ENCODE measurements at regions not wholly inside any gene's neighbourhood (a gene's known extent, or its start where the extent isn't known, plus 50 kb on each side); places are given as distances from the start of the nearest gene placed in this dataset.
"Not testable (repeated sequence)": the region's sequence is repeated elsewhere in the genome, so short reads cannot be mapped to it uniquely, and the experiment has no call there.

DNA sequence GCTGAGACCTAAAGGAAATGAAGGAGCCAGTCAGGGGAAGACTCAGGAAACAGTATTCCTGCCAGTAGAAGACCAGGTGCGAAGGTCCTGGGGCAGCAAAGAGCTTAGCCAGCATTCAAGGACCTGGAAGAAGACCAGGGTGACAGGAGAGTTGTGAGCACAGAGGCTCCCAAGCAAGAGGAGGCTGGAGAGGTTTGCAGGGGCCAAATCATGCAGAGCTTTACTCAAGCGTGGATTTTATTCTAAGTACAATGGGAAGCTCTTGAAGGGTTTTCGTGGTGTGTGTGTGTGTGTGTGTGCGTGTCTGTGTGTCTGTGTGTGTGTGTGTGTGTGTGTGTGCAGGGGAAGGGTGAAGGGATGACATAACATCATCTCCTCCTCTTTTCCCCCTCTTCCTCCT, 200.7 kb upstream of the IRF2BP2 start:
- DNase-seq: not testable (repeated sequence)

DNA sequence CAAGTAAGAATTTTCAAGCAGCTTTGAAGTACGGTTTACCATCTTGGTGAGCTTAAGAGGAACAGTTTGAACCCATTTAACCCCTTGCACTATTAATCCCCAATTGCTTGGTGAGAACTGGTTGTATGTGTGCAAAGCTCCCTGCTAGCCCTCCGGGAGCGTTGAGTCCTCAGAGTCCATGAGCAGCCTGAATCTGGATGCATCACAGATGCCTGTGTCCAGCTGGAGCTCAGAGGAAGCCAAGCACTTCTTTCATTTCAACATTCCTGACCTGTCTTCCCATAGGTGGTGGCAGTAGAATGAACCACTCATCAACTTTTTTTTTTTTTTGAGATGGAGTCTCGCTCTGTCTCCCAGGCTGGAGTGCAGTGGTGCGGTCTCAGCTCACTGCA, 199.9 kb upstream of the IRF2BP2 start:
- not testable (repeated sequence) for DNase-seq

DNA sequence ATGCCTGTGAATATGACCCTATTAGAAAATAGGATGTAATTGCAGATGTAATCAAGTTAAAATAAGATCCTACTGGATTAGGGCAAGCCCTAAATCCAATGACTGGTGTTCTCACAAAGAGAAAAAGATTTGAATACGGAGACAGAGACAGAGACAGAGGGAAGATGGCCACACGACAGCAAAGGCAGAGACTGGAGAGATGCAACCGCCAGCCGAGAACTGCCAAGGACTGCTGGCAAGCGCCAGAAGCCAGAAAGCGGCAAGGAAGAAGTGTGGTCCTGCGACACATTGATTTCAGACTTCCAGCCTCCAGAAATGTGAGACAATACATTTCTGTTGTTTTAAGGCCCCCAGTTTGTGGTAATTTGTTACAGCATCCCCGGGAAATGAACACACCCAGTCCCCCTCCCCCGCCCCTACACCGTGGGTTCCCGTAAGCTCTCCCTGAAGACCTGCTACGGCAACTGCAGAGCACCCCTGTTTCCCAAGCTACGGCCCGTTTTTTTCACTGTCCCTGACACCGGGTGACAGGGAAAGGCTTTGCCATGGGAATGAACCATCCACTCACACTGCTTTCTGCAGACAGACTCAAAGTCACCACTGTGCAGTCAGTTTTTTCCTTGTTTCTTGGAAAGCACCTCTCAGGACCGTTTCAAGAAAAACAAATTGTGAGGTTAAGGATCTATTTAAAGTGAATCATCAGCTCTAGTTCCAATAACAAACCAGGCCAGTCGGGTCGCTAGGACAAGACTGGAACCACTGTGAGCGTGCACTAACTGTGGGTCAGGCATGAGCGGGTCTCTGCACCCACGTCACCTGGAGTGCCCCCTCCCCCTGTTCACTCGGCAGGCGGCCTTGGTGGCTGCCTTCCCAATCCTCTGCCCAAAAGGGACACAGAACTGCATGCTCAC, 199.2 kb upstream of the IRF2BP2 start:
- DNase-seq: not testable (repeated sequence)

DNA sequence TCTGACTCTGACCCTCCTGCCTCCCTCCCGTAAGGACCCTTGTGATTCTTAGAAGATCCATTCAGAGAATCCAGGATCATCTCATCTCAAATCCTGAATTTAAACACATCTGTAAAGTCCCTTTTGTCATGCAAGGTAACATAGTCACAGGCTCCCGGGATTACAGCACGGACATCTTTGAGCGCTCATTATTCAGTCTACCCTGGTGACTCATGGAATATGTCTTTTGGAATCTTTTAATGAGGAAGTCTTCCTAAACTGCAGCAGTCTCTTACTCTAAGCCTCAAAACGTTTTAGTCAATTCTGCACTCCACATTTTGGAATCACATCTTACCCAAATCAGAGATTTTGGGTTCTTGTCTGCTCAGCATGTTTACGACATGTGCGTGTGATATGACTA, 198.5 kb upstream of the IRF2BP2 start:
- DNase-seq: not testable (repeated sequence)

DNA sequence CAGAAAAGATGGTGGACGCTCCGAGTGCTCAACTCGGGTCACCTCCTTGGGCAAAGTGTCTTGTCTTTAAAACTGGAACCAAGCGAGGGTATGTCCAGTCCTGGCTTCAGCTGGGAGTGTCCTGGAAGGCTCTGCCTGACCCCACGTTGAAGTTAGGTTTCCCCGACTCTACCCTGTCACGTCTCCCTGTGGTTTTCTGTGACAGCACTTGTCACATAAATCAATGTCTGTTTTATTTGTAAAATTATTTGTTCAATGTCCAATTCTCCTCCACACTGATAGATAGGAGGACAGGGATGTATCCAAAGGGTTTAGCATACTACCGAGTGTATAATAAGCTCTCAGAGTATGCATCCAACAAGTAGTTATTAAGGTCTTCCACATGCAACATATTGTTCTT, 197.7 kb upstream of the IRF2BP2 start:
- DNase-seq: not testable (repeated sequence)

DNA sequence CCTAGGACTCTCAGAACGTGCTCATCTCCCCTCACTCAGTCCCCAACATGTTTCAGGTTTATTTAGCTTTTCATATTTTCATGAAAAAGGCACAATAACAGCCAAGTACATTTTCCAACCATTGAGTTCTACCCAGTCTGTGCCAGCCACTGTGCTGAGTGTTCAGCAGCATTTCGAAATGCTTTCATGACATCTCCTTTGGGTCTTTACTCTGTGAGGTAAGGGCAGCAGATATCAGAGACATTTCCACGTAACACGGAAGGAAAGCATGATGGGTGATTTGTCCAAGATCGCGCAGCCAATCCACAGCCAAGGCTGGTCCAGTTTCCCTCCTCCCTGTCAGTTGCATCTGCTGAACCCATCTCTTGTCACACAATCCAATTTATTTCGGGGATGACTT, 192.6 kb upstream of the IRF2BP2 start:
- not testable (repeated sequence) for DNase-seq

DNA sequence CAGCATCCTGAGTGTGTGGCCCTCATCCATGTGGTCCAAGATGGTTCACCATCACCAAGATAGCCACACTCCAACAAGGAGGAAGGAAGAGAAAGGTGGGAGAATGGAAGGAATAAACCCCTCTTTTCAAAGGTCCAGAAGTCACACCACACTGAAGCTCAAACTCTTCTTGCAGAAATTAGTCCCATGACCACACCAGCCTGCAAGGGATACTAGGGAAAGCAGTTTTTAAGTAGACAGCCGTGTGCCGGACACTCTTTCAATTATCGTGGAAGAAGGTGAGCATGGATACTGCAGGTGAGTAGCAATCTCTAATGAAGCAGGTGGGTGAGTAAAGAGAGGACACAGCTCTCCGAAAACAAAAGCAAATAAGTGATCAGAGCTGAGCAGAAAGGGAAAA, 191.7 kb upstream of the IRF2BP2 start:
- not testable (repeated sequence) for DNase-seq

DNA sequence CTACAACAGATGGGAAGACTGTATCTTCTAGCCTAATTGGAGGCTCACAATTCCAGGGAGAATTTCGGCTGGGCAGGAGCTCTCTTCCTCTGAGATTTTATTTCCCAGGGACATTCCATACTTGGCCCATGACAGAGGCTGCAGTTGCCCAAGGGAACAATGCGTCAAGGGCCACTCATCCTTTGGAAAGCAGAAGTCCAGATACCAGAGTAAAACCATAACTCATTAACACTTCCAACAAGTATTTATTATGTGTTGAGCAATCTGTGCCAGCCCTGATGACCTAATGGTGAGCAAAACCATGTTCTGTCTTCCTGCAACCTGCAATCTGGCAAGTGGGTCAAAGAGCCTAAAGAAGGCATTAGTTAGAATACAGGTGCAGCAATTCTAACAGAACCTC, 191.2 kb upstream of the IRF2BP2 start:
- DNase-seq: not testable (repeated sequence)

DNA sequence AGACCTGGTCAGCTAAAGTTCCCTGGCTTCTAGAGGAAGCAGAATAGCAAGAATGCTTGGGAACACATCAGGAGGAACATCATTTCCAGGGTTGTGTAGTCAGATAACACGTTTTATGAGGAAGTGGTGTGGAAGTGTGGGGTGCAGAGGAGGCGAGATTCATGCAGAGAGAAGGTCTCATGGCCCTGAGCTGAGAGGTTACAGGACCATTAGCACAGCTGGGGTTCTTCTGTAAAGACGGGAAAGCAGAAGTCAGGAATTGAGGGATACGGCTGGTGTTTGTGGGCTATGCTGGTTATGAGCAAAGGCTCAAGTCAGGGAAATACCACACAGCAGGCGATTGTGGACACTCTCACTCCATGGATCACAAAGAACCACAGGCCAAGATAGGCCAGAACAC, 190.6 kb upstream of the IRF2BP2 start:
- DNase-seq: not testable (repeated sequence)

DNA sequence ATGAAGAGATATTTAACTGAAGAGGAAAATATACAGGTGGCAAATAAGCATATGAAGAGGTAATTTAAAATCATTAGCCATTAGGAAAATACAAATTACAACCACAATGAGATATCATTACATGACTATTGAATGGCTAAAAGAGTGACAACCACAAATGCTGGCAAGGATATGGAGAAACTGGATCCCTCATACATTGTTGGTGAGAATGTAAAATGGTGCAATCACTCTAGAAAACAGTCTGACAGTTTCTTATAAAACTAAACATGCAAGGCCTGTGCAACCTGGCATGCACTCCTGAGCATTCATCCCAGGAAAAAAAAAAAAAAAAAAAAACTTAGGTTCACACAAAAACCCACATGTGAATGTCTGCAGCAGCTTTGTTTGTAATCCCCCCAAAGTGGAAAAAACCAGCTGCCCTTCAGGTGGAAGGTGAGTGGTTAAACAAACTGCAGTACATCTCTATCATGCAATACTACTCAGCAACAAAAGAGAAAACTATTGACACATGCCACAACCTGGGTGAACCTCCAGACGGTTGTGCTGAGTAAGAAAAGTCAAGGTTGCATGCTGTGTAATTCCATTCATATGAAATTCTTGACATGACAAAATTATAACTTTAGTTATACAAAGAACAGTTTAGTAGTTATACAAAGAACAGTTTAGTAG, 189.2 kb upstream of the IRF2BP2 start:
- not testable (repeated sequence) for DNase-seq

DNA sequence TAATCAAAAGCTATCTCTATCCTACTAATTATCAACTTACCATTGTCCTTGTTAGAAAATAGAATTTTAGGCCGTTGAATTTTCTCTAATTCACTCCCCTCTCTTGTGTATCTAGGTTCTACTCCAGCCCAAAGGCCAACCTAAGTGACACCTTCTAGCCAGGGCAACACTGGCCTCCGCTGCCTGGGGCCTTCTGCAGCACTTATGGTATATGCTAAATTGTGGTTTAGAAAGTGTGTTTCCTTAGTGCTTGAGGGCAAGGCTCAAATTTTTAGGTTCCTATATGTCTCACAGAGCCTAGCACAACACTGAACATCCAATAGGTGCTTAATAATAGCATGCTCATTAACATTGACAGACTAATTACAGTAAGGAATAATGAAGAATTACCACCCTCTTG, 187.2 kb upstream of the IRF2BP2 start:
- DNase-seq: not testable (repeated sequence)

DNA sequence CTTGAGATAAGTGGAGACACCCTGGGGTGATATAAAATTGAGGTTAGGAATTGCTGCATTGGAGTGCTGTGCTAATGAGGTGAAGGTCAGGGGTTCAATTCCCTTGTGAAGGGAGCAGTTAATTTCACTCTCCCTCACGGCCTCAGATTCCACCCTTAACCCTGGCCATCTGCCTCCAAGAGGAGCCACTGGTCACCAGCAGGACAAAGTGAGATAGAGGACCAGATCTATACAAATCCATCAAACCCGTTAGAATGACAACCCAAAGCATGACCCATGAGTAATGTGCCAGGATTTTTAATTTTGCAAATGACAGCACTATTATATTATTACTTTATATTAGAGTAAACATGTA, 186.4 kb upstream of the IRF2BP2 start:
- not testable (repeated sequence) for DNase-seq

DNA sequence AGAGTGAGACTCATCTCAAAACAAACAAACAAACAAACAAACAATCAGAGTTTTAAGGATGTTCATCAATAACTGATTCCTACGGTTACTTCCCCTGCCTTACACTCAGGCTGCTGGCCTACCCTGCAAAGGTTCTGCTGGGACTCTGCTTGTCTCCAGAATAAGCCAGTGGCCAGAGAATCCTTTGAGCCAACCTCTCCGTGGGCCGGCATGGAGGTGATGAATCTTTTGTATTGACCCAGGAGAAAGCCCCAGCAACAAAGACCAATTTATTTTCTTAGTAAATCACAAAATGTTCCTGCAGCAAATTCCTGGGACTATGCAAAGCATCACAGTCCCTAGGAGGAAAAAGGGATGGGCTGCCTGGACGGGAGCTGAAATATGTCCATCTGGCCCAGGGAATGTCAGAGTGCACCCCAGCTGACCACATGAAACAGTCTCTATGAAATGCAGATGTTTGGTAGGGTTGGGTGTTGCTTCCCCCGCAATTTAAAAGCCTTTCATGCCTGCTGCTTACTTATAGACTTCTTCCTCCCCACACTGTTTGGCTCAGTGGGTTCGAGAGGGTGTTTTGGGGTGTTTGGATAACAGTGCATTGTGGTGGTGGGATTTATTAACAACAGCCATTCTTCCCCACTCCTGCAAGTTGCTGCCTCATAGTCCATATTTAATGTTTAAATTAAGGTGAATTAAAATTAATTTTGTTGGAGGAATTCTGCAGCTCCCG, 185.9 kb upstream of the IRF2BP2 start:
- DNase-seq: not testable (repeated sequence)

DNA sequence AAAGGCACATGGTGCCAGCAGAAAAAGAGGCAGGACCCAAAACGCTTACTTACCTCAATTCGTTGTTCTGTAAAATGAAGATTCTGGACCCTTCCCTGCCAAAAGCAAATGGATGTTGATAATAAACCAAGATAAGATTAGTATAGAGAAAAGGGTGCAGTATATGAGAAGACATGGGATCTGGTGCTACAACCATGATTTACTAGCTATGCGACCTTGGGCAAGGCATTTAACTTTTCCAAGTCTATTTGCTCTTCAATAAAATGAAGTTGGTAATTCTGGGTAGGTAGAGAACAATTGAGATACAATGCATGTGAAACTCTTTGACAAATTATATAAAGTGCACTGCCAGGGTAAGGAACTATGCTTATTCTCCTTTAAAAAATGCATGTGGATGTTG, 185.0 kb upstream of the IRF2BP2 start:
- DNase-seq: not testable (repeated sequence)

DNA sequence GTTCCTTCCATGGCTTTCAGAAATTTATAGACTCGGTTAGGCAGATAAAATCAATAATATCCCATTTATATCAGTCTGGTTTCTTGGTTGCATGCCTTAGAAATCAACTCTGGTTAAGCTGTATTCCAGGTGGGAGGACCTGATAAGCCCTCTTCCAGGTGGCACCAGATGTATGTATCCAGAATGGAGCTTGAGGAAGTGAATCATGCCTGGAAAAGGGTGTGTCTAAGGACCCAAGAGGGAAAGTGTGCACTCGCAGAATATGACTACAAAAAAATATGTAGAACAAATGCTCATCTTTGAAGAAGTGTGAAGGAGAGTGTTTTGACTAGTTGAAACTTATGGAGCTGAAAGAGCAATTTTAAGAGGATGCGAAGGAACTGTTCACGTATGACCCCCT, 184.5 kb upstream of the IRF2BP2 start:
- DNase-seq: not testable (repeated sequence)

DNA sequence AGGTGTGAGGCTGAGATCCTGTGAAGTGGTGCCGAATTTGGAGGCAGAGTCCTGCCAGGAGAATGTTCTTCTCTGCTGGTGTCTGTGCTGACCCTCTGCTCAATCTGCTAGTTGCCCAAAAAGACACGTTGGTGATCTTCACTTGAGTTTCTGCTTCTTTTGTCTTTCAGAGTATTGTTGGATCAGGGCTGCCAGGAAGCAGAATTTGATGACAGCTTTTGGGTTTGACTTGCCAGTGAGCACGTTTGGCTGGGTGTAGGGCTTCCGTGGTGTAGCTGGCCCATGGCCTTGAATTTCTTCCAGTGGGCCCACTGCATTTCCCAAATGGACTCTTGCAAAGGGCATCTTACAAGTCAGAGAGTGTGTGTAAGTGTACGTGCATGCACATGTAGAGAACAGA, 183.9 kb upstream of the IRF2BP2 start:
- DNase-seq: not testable (repeated sequence)

DNA sequence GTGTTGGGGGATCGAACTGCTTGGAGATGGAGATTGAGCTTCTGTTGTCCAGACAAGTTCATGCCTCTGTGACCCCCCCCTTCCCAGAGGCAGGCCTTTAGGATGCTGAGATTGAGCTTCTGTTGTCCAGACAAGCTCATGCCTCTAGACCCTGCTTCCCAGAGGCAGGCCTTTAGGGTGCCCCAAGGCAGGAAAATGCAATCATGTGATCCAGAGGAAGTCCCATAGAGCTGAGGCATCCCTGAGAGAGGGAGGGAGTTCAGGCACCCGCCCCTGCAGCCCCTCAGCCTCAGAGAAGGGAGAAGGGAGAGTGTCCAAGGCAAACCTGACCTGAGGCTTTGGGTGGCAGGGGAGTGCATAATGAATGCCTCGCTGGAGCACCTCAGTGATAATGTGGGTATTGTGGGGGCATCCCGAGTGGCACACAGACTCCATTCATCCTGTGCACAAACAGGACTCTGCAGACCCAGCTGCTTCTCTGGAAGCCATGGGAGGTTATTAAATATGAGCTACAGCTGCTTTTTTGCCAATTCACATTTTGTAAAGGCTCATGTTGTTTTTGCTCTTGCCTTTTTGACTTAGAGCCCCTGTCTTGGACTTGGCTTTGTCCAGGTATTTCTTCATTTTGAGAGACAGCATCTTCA, 182.4 kb upstream of the IRF2BP2 start:
- not testable (repeated sequence) for DNase-seq

DNA sequence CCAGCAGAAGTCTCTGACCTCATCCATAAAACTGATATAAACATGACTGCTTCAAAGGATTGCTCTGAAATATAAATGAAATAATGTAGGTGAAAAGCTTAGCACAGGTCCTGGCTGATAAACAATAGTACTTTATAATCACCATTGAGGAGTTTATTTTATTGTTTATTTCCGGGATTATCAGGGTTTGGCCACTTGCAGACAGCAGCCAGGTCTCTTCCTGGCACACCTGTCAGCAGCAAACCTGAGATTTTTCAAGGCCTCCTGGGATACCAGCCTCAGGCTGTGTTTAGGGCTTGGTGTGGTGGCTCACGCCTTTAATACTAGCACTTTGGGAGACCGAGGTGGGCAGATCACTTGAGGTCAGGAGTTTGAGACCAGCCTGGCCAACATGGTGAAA, 181.6 kb upstream of the IRF2BP2 start:
- not testable (repeated sequence) for DNase-seq

DNA sequence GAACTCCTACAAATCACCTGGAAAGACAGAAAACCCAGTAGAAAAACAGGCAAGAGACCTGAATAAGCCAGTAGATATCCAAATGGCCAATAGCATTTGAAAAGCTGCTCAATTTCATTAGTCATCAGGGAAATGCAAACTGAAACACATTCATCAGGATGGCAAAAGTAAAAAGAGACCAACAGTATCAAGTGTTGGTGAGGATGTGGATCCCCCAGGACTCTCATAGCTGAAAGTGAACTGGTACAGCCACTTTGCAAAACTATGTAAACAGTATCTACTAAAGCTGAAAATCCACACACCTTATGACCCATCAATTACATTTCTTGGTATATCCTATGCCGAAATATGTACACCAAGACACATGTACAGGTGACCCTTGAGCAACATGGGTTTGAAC, 180.4 kb upstream of the IRF2BP2 start:
- not testable (repeated sequence) for DNase-seq

DNA sequence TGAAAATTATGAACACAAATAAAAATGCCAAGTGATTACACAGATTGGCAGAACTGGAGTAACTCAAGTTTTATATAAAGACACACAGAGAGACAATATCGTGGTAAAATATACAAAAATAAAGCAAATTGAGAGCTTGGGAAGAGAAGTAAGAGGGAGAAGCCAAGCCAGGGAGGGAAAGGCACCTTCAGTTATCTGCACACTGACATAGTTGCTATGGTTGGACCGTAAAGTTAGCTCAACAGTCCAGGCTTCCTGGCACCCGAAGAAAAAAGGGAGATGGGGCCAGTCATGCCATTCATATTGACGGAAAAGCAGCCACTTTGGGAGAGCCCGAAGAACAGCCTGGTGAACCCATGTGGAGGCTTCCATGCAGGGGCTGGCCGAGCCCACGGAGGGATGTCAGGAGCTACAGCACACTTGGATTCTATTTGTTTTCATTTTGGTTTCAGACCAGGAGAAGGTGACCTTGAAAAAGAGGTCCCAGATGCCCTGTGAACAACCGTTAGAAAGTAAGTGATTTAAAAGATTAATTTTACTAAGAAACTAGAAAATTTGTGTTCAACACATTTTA, 177.1 kb upstream of the IRF2BP2 start:
- DNase-seq: not testable (repeated sequence)

DNA sequence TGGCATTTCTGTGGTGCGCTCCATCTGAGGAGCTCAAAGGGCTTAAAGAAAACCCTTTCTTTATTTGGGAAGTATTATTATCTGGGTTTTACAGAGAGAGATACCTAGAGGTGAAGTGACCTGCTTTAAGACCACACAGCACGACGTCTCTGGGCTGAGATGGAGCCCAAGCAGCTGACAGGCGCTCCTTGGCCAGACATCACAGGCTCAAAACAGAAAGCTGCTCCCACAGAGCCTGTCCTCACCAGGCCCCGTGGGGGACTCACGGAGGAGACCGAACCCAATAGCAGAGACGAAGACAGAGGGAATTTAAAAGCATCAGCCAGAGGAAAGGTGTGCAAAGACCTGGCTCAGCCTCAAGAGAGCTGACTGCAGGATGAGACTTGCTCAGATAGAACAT, 175.9 kb upstream of the IRF2BP2 start:
- DNase-seq: not testable (repeated sequence)

DNA sequence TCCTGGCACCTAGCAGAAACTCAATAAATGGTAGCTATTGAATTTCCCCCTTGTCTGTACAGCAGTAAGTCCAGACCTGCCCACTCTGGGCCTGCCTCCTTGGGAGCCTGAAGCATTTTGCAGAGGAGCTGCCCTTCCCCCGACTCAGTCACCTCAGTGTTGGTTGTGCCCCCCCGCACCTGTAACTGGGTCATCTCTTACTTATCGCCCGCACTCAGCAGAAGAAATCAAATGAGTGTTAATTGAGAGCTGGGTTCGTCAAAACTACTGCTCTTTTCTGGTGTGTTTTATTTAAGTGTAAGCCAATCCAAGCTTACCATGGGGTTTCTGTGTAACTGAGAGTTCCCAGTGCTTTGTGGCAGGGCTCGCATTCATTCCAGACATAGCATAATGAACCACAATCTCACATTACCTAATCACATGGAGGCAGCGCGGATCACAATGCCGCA, 175.5 kb upstream of the IRF2BP2 start:
- DNase-seq: not testable (repeated sequence)

Data from DMS79 (cell line).